T-cell (primary cell): ENCODE measurements at regions not wholly inside any gene's neighbourhood (a gene's known extent, or its start where the extent isn't known, plus 50 kb on each side); places are given as distances from the start of the nearest gene placed in this dataset.

Experiments
- ATAC-seq, 4 experiments: fragments of 200-7000 bp in 3 of 4; fragments of 150-1000 bp in 1 of 4; cut with Tn5 transposase; replicated peaks in 1 of 4; 1 replicate in 3 of 4; 2 replicates in 1 of 4; pipeline ENCODE4 v1.10.0; 2021; ENCODE audit warnings: moderate library complexity in 3 of 4, mild to moderate bottlenecking in 2 of 4, moderate number of reproducible peaks in 1 of 4
- CTCF ChIA-PET, 2 donors: fragments of 300-600 bp; sonication (Branson Sonifier 250); formaldehyde crosslinking; loops; one replicate each; lab custom pipeline; 2022; ENCODE audit warnings: antibody characterized with exemption in 2 of 2; lab: Charles Lee
- POLR2A ChIA-PET, 2 donors: fragments of 300-600 bp; sonication (Branson Sonifier 250); formaldehyde crosslinking; loops; one replicate each; lab custom pipeline; 2022; ENCODE audit warnings: antibody characterized with exemption in 2 of 2; lab: Charles Lee
- DNase-seq, 35 experiments: peaks; one replicate each; pipeline versions ENCODE4 v3.0.0 to v3.0.0-alpha.2; 2013 to 2023
- H3K27ac ChIP-seq: one replicate; pipeline ENCODE4 v1.5.1; 2013; ENCODE audit warnings: low read length
- H3K27me3 ChIP-seq, 2 experiments: replicated peaks in 1 of 2; 1 replicate in 1 of 2; 2 replicates in 1 of 2; pipeline versions ENCODE4 v1.6.1 to v1.7.0; 2013; ENCODE audit warnings: low read length in 1 of 2, mixed read lengths in 1 of 2; ENCODE audit not compliant: control insufficient read depth in 2 of 2, insufficient read depth in 2 of 2; ENCODE audit errors: extremely low read depth in 1 of 2
- H3K36me3 ChIP-seq, 2 donors: 1 replicate in 1 of 2; 2 replicates in 1 of 2; pipeline versions ENCODE4 v1.6.1 to v1.7.0; 2013; ENCODE audit warnings: low read length in 1 of 2; ENCODE audit not compliant: control insufficient read depth in 2 of 2, insufficient read depth in 1 of 2; ENCODE audit errors: extremely low read depth in 1 of 2
- H3K4me1 ChIP-seq, 2 experiments: 1 replicate in 1 of 2; 2 replicates in 1 of 2; pipeline versions ENCODE4 v1.6.1 to v1.7.0; 2013; ENCODE audit warnings: low read length in 2 of 2, mixed read lengths in 1 of 2; ENCODE audit not compliant: insufficient read depth in 2 of 2, control insufficient read depth in 1 of 2; ENCODE audit errors: extremely low read depth in 1 of 2
- H3K4me3 ChIP-seq, 2 donors: 1 replicate in 1 of 2; 2 replicates in 1 of 2; pipeline versions ENCODE4 v1.5.1 to v1.7.0; 2013; ENCODE audit warnings: mild to moderate bottlenecking in 2 of 2, low read length in 1 of 2, moderate library complexity in 1 of 2; ENCODE audit not compliant: control insufficient read depth in 1 of 2; ENCODE audit errors: extremely low read depth in 1 of 2
- H3K9me3 ChIP-seq: 2 replicates; pipeline ENCODE4 v1.7.0; 2013
- H3K27ac Mint-ChIP-seq, 2 donors: one replicate each; pipeline ENCODE4 v1.8.0; 2020 to 2021; ENCODE audit warnings: mild to moderate bottlenecking in 2 of 2, mixed read lengths in 2 of 2
- H3K27me3 Mint-ChIP-seq, 2 donors: one replicate each; pipeline ENCODE4 v1.8.0; 2021 to 2022; ENCODE audit warnings: mixed read lengths in 2 of 2
- H3K36me3 Mint-ChIP-seq: one replicate; pipeline ENCODE4 v1.8.0; 2021; ENCODE audit warnings: mixed read lengths
- H3K4me1 Mint-ChIP-seq, 3 donors: one replicate each; pipeline ENCODE4 v1.8.0; 2020 to 2022; ENCODE audit warnings: mixed read lengths in 3 of 3, mild to moderate bottlenecking in 1 of 3
- H3K4me3 Mint-ChIP-seq, 3 donors: one replicate each; pipeline ENCODE4 v1.8.0; 2020 to 2022; ENCODE audit warnings: mild to moderate bottlenecking in 3 of 3, mixed read lengths in 3 of 3, moderate library complexity in 3 of 3
- H3K9me3 Mint-ChIP-seq, 3 donors: one replicate each; pipeline ENCODE4 v1.8.0; 2020 to 2022; ENCODE audit warnings: mixed read lengths in 3 of 3
- WGBS: methylation state at CpG from one replicate; pipeline ENCODE4 v1.1.5; 2013; ENCODE audit warnings: missing lambda C conversion rate; ENCODE audit not compliant: insufficient coverage; 5-methylcytosine and 5-hydroxymethylcytosine counted together

DNA sequence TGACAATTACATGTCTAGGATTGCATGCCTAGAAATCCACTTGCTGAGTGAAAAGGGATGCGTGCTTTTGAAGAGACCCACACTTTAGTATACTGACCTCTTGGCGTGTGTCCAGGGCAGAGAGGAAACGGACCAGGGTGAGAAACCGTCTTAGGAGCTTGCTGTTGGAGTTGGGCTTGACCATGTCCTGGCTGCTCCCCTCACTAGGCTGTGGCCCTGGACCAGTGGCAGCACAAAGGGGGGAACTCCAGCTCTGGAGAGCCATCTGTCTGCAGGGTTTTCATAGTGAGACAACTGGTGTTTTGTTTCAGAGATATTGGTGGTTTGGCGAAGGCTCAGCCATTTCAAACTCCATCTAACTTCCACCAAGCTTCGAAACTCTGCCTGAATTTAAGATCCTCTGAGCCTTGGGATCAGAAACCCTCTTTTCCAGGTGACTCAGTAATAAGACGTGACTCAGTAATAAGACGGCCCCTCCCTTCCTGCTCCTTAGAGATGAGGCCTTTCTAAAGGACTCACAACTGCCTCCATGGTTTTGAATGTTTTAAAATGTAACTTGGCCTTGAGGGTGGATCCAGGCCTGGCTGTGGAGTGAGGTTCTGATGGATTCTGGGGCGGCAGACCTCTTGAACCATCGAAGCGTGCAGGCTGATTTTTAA, 165.8 kb downstream of the MELK start:
- Histone ChIP-seq H3K27me3 (peaks cover 3 to 62% of the 10 kb centered on the region in 2 experiments), H3K27ac (no peak overlapping the region), H3K4me3 (no peak overlapping the region), H3K36me3 (no peaks in the 10 kb centered on the region), H3K9me3 (no peaks in the 10 kb centered on the region), H3K4me1 (peaks cover 0 to 5% of the 10 kb centered on the region in 2 experiments)
- Mint-ChIP-seq H3K4me1 (peaks cover 3 to 6% (median 6%) of the 10 kb centered on the region in 3 donors), H3K36me3 (no peaks in the 10 kb centered on the region), H3K27ac (no peak overlapping the region), H3K27me3 (peaks cover 42 to 50% of the 10 kb centered on the region in 2 donors), H3K9me3 (no peaks in the 10 kb centered on the region), H3K4me3 (no peak overlapping the region)
- no peak for ATAC-seq
- 74% methylated on average over 4 of the region's 11 CpGs for WGBS
- POLR2A ChIA-PET: interaction anchor here in 1 of 2 donors (0.6 kb wide), 1 partner anchor 109 kb away, joined by 4 read pairs; no protein-coding TSS in a partner anchor
- CTCF ChIA-PET: no interaction called here
- no peak for DNase-seq

DNA sequence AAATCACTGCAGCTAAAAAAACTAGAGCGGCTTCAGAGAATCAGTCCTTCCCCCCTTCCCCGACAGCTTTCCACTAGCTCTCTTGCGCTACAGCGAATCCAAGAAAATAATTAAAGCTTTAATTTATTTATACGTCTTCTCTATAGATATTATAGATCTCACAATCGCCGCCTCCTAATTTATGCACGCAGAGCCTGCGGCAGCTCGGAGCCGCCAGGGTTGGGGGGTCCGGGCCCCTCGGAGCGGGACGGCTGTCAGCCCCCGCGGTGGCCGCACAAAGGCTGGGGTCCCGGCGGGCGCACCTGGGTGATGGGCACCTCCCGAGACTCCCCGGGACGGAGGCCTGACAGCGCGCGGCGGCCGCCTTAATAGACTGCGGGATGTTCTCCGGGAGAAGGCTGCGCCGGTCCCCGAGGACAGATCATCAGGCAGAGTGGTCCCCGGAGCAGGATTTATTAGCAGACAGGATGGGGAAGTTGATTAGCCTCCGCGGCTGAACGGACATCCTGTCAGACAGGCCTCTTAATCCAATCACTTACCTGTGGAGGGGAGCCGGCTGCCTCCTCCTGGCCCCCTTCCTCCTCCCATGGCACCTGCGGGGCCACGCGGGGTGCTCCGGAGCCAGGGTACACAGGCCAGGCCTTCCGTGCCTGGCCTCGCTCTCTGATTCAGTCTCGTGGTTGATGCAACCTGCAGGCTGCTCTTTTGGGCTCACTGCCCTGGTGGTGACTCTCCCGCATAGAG, 166.8 kb downstream of the MELK start:
- no peak for ATAC-seq
- H3K4me3 Mint-ChIP-seq: no peak overlapping the region
- CTCF ChIA-PET: no interaction called here

DNA sequence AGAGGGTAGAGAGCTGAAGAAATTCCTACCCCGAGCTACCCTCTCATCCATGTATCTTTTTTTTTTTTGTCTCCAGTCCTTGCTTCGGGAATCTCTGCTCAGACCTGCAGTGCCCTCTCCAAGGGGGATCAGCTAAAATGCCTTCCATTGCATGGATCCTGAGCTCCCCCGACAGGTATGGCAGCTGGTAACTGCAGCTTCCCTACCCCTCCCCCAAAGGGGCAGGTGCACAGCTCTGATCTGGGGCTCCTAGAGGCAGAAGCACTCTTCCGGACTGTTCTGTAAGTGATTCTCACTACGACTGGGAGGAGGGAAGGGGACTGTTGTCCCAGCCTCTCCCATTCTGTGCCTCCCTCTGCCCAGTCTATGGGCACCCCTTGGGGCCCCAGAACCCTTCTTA, 169.6 kb downstream of the MELK start:
- H3K9me3 ChIP-seq: no peaks in the 10 kb centered on the region
- WGBS: 65% methylated on average over 3 of the region's 5 CpGs
- H3K27me3 Mint-ChIP-seq: peaks cover 57 to 69% of the 10 kb centered on the region in 2 donors
- no peak overlapping the region for H3K4me3 ChIP-seq
- ChIA-PET POLR2A (no interaction called here), CTCF (no interaction called here)
- H3K36me3 Mint-ChIP-seq: no peaks in the 10 kb centered on the region
- H3K9me3 Mint-ChIP-seq: no peaks in the 10 kb centered on the region
- H3K4me1 Mint-ChIP-seq: peaks cover 3 to 6% (median 6%) of the 10 kb centered on the region in 3 donors
- peaks cover 0 to 5% of the 10 kb centered on the region in 2 experiments for H3K4me1 ChIP-seq
- peaks cover 3 to 78% of the 10 kb centered on the region in 2 experiments for H3K27me3 ChIP-seq
- no peak overlapping the region for H3K4me3 Mint-ChIP-seq
- H3K27ac ChIP-seq: no peak overlapping the region
- H3K27ac Mint-ChIP-seq: no peak overlapping the region
- no peak for DNase-seq
- no peak for ATAC-seq
- H3K36me3 ChIP-seq: no peaks in the 10 kb centered on the region

More for the DNA sequence above, 166.8 kb downstream of the MELK start:
- Histone ChIP-seq H3K36me3 (no peaks in the 10 kb centered on the region), H3K9me3 (no peaks in the 10 kb centered on the region), H3K27me3 (peaks cover 3 to 70% of the 10 kb centered on the region in 2 experiments), H3K27ac (no peak overlapping the region), H3K4me3 (no peak overlapping the region), H3K4me1 (peaks cover 0 to 5% of the 10 kb centered on the region in 2 experiments)
- peaks cover 3 to 6% (median 6%) of the 10 kb centered on the region in 3 donors for H3K4me1 Mint-ChIP-seq
- no peaks in the 10 kb centered on the region for H3K9me3 Mint-ChIP-seq
- no peak for DNase-seq
- no peak overlapping the region for H3K27ac Mint-ChIP-seq
- WGBS: 16% methylated on average over 35 of the region's 47 CpGs
- POLR2A ChIA-PET: no interaction called here
- no peaks in the 10 kb centered on the region for H3K36me3 Mint-ChIP-seq
- H3K27me3 Mint-ChIP-seq: peaks cover 46 to 59% of the 10 kb centered on the region in 2 donors

DNA sequence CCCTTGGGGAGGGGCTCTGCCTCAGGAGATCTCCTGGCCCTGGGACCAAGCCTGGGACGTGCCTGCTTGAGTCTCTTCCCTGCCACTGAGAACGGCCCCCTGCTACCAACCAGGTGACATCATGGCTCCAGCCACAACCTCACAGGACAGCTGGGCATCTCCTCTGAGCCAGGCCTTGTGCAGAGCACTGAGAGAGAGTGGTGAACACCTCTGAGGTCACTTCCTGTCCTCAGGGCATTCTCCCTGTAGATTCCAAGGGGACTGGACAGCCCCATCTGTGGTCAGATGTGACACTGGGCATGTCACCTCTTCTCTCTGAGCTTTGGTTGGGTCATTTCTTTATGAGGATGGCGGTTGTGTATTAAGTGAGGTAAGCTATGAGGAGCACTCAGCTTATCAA, 172.0 kb downstream of the MELK start:
- WGBS: 33% methylated on average over 1 of the region's 3 CpGs
- Histone ChIP-seq H3K36me3 (no peaks in the 10 kb centered on the region), H3K27ac (no peak overlapping the region), H3K9me3 (no peaks in the 10 kb centered on the region), H3K4me3 (no peak overlapping the region), H3K4me1 (peaks cover 0 to 3% of the 10 kb centered on the region in 2 experiments), H3K27me3 (peaks cover 3 to 76% of the 10 kb centered on the region in 2 experiments)
- ChIA-PET POLR2A (no interaction called here), CTCF (no interaction called here)
- Mint-ChIP-seq H3K9me3 (no peaks in the 10 kb centered on the region), H3K4me3 (no peak overlapping the region), H3K4me1 (peaks cover 3 to 6% (median 6%) of the 10 kb centered on the region in 3 donors), H3K27me3 (peaks cover 61 to 81% of the 10 kb centered on the region in 2 donors), H3K36me3 (no peaks in the 10 kb centered on the region), H3K27ac (no peak overlapping the region)
- no peak for DNase-seq
- ATAC-seq: no peak

DNA sequence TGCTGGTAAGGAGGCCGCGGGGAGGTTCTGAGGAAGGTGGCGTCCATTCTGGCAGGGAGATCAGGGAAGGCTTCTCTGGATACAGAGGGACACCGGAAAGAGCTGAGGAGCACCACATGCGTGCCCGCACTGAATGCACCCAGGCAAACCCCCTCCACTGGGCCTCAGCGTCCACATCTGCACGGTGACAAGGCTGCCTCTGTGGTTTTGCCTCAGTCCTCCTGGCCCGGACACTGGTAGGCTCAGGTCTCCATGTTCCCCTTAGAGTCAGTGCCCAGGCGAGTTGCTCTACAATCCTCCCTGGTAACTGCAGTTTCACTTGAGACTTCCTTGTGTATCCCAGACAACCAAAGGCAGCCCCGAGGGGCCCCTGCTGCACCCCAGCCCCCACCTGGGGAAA, 173.3 kb downstream of the MELK start:
- Mint-ChIP-seq H3K4me3 (no peak overlapping the region), H3K27ac (peak overlapping the region in 1 of 2 donors; percentile 23), H3K4me1 (no peaks in the 10 kb centered on the region), H3K27me3 (peaks cover 58 to 82% of the 10 kb centered on the region in 2 donors), H3K9me3 (no peaks in the 10 kb centered on the region), H3K36me3 (no peaks in the 10 kb centered on the region)
- POLR2A ChIA-PET: no interaction called here
- no peak overlapping the region for H3K4me3 ChIP-seq
- ATAC-seq (no peak), DNase-seq (no peak)
- no peaks in the 10 kb centered on the region for H3K4me1 ChIP-seq
- H3K27ac ChIP-seq: no peak overlapping the region
- CTCF ChIA-PET: no interaction called here
- H3K27me3 ChIP-seq: peaks cover 0 to 75% of the 10 kb centered on the region in 2 experiments
- H3K36me3 ChIP-seq: no peaks in the 10 kb centered on the region
- WGBS: 85% methylated on average over 10 of the region's 11 CpGs
- H3K9me3 ChIP-seq: no peaks in the 10 kb centered on the region

DNA sequence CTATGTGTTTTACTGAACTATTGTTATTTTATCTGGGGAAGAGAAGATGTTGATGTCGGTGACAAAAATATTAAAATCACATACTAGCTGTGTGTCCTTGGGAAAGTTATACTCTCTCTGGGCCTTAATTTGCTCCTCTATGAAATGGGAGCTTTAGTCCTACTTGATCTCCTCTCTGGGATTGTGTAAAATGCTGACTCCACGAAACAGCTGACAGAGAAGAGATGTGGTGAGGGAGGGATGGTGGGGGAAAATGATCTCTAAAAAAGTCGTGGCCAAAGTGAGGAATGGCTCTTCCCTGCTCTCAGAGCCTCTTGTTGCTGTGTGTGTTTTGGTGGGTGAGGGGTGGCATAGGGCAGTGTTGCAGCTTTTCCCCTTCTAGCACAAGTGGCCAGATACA, 173.7 kb downstream of the MELK start:
- Mint-ChIP-seq H3K27ac (no peak overlapping the region), H3K4me3 (no peak overlapping the region), H3K36me3 (no peaks in the 10 kb centered on the region), H3K9me3 (no peaks in the 10 kb centered on the region), H3K4me1 (no peaks in the 10 kb centered on the region), H3K27me3 (peaks cover 59 to 82% of the 10 kb centered on the region in 2 donors)
- Histone ChIP-seq H3K36me3 (no peaks in the 10 kb centered on the region), H3K9me3 (no peaks in the 10 kb centered on the region), H3K27me3 (peaks cover 0 to 73% of the 10 kb centered on the region in 2 experiments), H3K27ac (no peak overlapping the region), H3K4me1 (no peaks in the 10 kb centered on the region), H3K4me3 (no peak overlapping the region)
- no peak for DNase-seq
- ChIA-PET CTCF (no interaction called here), POLR2A (no interaction called here)
- WGBS: 29% methylated on average over 1 of the region's 3 CpGs
- ATAC-seq: no peak
